BE2C (cell line): ENCODE measurements at regions not wholly inside any gene's neighbourhood (a gene's known extent, or its start where the extent isn't known, plus 50 kb on each side); places are given as distances from the start of the nearest gene placed in this dataset.

ENCODE experiments used
- DNase-seq: peaks from one replicate; pipeline ENCODE4 v3.0.0-alpha.2; 2020
- H3K27me3 ChIP-seq: fragments of 250-450 bp; sonication (Bioruptor Pico); 2 replicates; pipeline ENCODE4 v1.5.1; 2020; ENCODE audit warnings: mild to moderate bottlenecking
- H3K36me3 ChIP-seq: fragments of 250-450 bp; sonication (Bioruptor Pico); 2 replicates; pipeline ENCODE4 v1.5.1; 2020; ENCODE audit warnings: mild to moderate bottlenecking
- H3K4me1 ChIP-seq: fragments of 250-450 bp; sonication (Bioruptor Pico); 2 replicates; pipeline ENCODE4 v1.5.1; 2020
- H3K4me3 ChIP-seq: 2 replicates; pipeline ENCODE4 v1.5.1; 2011; ENCODE audit warnings: low read depth, low read length
- H3K9me3 ChIP-seq: fragments of 250-450 bp; sonication (Bioruptor Pico); 2 replicates; pipeline ENCODE4 v1.5.1; 2020
- TF ChIP-seq, protein P1 (sequence below): IDR thresholded peaks from 2 replicates; pipeline ENCODE4 v1.5.1; 2012; ENCODE audit warnings: mild to moderate bottlenecking, low read depth, low read length

DNA sequence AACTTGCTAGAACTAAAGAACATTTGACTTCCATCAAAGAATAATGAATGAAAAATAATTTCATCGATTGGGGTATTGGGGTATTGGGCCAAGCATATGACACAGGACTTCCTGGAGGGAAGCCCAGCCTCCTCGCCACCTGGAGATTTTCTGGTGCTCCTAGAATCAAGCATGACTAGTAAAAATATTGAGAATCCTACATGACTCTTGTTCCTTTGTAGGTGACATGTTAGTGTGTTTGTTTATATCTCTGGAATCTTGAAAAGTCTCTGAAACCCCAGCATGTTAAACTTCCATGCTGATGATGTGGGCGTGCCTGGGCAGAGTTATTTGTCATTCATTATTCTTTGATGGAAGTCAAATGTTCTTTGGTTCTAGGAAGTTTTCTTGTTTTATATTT, 90.1 kb upstream of the EPHB3 start:
- Histone ChIP-seq H3K9me3 (no peaks in the 10 kb centered on the region), H3K27me3 (peaks cover 58% of the 10 kb centered on the region), H3K36me3 (no peaks in the 10 kb centered on the region), H3K4me1 (no peaks in the 10 kb centered on the region), H3K4me3 (no peak overlapping the region)
- TF ChIP-seq, protein P1, sequence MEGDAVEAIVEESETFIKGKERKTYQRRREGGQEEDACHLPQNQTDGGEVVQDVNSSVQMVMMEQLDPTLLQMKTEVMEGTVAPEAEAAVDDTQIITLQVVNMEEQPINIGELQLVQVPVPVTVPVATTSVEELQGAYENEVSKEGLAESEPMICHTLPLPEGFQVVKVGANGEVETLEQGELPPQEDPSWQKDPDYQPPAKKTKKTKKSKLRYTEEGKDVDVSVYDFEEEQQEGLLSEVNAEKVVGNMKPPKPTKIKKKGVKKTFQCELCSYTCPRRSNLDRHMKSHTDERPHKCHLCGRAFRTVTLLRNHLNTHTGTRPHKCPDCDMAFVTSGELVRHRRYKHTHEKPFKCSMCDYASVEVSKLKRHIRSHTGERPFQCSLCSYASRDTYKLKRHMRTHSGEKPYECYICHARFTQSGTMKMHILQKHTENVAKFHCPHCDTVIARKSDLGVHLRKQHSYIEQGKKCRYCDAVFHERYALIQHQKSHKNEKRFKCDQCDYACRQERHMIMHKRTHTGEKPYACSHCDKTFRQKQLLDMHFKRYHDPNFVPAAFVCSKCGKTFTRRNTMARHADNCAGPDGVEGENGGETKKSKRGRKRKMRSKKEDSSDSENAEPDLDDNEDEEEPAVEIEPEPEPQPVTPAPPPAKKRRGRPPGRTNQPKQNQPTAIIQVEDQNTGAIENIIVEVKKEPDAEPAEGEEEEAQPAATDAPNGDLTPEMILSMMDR: no peak
- DNase-seq: no peak

DNA sequence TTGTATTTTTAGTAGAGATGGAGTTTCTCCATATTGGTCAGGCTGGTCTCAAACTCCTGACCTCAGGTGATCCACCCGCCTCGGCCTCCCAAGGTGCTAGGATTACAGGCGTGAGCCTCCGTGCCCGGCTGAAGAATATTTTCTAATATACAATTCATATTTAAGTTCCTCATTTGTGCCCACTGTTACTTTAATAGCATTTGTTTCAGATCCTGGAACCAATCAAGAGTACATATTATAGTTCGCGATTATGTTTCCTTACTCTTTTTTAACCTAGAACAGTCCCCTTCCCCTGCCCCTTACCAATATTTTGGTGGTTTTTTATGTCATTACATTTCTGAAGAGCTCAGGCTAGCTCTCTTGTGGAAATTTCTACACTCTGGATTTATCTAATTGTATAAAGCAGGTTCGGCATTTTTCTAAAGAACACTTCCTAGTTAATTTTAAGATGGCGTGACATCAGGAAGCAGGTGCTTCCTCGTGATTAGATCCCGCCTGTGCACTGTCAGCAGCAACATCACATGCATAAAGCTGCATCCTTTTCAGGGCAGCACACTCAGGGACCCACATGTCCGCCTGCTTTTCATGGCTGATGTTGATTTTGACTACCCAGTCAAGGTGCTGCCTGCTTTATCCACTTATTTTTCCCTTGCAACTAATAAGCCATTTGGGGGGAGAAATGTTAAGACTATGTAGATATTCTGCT, 88.7 kb upstream of the EPHB3 start:
- TF ChIP-seq, protein P1: no peak
- Histone ChIP-seq H3K27me3 (peaks cover 72% of the 10 kb centered on the region), H3K36me3 (no peaks in the 10 kb centered on the region), H3K9me3 (no peaks in the 10 kb centered on the region), H3K4me1 (no peaks in the 10 kb centered on the region), H3K4me3 (no peak overlapping the region)
- no peak for DNase-seq

DNA sequence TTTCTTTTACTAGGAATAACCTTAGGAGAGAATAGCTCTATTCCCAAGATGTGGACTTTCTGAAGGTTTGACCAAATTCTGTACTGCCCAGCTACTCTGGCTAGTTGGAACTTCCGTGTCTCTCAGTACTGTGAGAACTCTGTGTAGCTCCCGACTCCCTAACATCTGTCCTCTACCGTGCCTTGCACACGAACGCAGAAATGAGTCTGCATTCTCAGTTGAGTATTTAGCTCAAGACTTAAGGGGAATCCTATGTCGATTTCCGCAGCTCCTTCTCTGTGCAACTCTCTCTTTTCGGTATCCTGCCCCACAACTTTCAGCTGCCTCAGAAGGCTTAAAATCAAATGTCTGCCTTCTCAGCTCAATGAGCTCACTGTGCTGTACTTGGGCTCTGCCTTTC, 86.7 kb upstream of the EPHB3 start:
- TF ChIP-seq, protein P1: no peak
- no peaks in the 10 kb centered on the region for H3K4me1 ChIP-seq
- no peaks in the 10 kb centered on the region for H3K36me3 ChIP-seq
- no peak for DNase-seq
- H3K9me3 ChIP-seq: no peaks in the 10 kb centered on the region
- H3K4me3 ChIP-seq: no peak overlapping the region
- peaks cover 88% of the 10 kb centered on the region for H3K27me3 ChIP-seq

DNA sequence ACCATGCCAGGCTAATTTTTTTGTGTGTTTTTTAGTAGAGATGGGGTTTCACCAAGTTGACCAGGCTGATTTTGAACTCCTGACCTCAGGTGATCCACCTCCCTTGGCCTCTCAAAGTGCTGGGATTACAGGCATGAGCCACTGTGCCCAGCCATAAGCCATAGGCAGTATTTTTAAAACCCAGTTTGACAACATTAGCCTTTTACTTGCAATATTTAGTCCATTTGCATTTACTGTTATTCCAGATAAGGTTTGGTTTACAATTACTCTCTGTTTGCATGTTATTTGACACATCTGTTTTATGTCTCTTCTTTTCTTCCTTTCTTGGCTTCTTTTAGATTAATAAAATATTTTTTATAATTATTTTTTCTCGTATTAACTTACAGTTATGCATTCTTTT, 83.6 kb upstream of the EPHB3 start:
- TF ChIP-seq, protein P1: no peak
- Histone ChIP-seq H3K9me3 (no peaks in the 10 kb centered on the region), H3K4me1 (0 out of 2 replicates have a peak, but pooled peaks cover 2% of the 10 kb centered on the region), H3K4me3 (no peak overlapping the region), H3K36me3 (no peaks in the 10 kb centered on the region), H3K27me3 (peaks cover 81% of the 10 kb centered on the region)
- no peak for DNase-seq

DNA sequence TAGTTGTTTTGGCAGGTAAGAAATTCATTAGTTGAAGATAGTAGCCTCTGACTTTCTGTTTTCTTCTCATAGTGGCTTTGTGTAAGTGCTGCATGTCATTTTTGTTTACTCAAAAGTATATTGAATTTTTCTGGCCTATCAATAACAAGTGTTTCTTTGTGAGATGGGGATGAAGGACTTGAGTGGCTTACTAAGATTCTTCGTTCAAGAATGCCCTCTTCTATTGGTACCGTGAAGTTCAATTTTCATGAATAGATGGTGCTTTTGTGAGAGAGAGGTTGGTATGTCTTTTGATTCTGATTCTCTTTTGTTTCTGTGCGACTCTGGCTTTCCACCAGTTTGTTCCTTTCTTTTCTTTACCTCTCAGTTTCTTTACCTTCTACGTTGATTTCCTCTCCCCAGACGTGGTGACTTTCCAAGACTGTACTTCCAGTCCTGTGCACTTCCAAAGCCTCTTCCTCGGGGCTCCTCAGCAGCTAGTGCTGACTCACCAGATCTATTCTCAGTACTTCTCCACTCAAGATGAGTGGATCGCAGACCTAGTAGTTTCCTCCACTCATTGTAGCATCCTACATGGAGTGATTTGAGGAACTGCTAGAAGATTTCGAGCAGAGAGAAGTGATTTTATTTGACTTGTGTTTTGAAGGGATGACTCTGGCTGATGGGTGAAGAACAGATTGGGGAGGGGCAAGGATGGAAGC, 82.0 kb upstream of the EPHB3 start:
- H3K27me3 ChIP-seq: peaks cover 67% of the 10 kb centered on the region
- no peaks in the 10 kb centered on the region for H3K36me3 ChIP-seq
- TF ChIP-seq, protein P1: no peak

DNA sequence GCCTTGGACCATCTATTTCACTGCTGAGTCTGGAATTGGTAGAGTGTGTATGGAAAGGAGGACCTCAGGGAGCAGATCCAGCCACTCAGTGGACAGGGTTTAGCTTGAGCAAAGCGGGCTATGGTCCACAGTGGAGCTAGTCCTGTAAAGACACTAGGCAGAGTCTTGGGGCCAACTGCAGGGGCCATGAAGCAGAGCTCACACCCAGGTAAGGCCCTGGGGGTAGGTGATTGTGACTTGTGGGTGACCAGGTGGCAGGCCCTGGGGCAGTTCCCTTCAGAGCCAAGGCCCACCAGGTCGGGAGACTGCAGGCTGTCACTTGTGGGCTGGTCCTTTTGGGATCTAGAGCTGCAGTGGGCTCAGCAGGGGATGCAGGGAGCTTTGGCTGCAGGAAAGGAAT, 80.8 kb upstream of the EPHB3 start:
- Histone ChIP-seq H3K9me3 (no peaks in the 10 kb centered on the region), H3K36me3 (no peaks in the 10 kb centered on the region), H3K4me3 (no peak overlapping the region), H3K27me3 (peaks cover 64% of the 10 kb centered on the region), H3K4me1 (0 out of 2 replicates have a peak, but pooled peaks cover 2% of the 10 kb centered on the region)
- DNase-seq: no peak
- TF ChIP-seq, protein P1: no peak

More for the DNA sequence above, 82.0 kb upstream of the EPHB3 start:
- no peak overlapping the region for H3K4me3 ChIP-seq
- H3K9me3 ChIP-seq: no peaks in the 10 kb centered on the region
- H3K4me1 ChIP-seq: 0 out of 2 replicates have a peak, but pooled peaks cover 2% of the 10 kb centered on the region
- DNase-seq: no peak
